HuH-7 (cell line): ENCODE measurements at regions not wholly inside any gene's neighbourhood (a gene's known extent, or its start where the extent isn't known, plus 50 kb on each side); places are given as distances from the start of the nearest gene placed in this dataset.
"Not testable (repeated sequence)": the region's sequence is repeated elsewhere in the genome, so short reads cannot be mapped to it uniquely, and the experiment has no call there.

ENCODE experiments used
- DNase-seq: peaks from one replicate; pipeline ENCODE4 v3.0.0; 2011; ENCODE audit warnings: low spot score

- no peak for DNase-seq
These were observed 603.8 kb downstream of the CDH8 start for GRCh38 chr16:61432421-61432820.

GRCh38 chr16:61421111-61421510 is 615.1 kb downstream of the CDH8 start:
- no peak for DNase-seq

- DNase-seq: no peak
These were observed 616.4 kb downstream of the CDH8 start for GRCh38 chr16:61419791-61420190.

- not testable (repeated sequence) for DNase-seq
These were observed 617.4 kb downstream of the CDH8 start for GRCh38 chr16:61418802-61419201.

GRCh38 chr16:61415126-61415525 is 621.1 kb downstream of the CDH8 start:
- DNase-seq: no peak

- no peak for DNase-seq
These were observed 623.2 kb downstream of the CDH8 start for GRCh38 chr16:61413021-61413420.

GRCh38 chr16:61412562-61412961 is 623.7 kb downstream of the CDH8 start:
- DNase-seq: no peak

- no peak for DNase-seq
These were observed 626.6 kb downstream of the CDH8 start for GRCh38 chr16:61409604-61410003.

GRCh38 chr16:61403386-61403785 is 632.9 kb downstream of the CDH8 start:
- no peak for DNase-seq

- DNase-seq: no peak
These were observed 644.3 kb downstream of the CDH8 start for GRCh38 chr16:61391896-61392295.

- DNase-seq: no peak
These were observed 645.1 kb downstream of the CDH8 start for GRCh38 chr16:61390965-61391637.

- DNase-seq: no peak
These were observed 650.7 kb downstream of the CDH8 start for GRCh38 chr16:61385392-61386071.

DNA sequence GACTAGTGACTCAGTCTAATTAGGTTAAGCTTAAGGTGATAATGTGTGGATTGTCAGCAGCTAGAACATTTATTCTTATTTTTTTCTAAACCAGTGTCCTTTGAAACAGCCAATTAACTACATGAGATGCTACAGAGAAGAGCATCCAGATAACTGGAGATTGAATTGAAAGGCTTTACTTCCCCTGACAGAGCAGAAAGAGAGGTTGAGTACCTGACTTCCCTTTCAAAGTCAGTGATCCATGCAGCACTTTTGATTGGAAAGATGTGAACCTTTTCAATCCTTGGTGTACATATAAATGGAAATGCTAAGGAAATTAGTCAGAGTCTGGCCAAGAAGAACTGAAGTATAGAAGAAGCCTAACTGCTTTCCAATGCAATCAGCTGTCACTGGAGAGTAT is 653.8 kb downstream of the CDH8 start:
- DNase-seq: no peak

DNA sequence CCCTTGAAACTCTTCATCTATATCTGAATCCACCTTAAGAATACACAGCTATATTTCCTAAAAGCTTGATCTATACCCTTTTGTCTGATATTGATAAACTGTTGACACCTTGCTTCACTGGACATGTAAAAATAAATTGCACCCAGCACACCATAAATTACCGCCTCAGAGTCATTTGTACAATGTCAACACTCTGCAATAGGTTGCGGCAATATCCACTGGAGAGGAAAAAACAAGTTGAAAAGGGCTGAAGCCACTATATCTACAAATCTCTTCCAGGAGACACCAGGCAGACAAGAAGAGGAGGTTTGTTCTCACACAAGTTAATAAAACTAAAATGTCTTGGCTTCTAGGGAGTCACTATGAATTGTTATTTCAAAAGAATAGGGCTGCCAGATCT is 656.9 kb downstream of the CDH8 start:
- no peak for DNase-seq

DNA sequence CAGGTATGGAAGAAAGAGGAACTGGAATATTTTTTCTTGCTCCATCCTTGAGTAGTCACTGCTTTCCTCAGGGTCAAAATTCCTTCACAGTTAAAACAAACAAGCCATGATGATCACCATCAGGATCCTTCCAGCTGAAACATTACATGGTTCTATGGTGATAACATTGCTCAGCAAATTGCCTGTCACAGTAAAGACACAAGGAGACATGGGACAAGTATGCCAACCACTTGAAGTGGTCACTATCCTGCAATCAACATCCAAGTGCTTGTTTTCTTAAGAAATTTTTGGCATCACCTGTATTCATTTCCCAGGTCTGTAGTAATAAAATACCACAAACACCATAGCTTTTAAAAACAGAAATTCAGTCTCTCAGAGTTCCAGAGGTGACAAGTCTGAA is 662.2 kb downstream of the CDH8 start:
- DNase-seq: no peak

DNA sequence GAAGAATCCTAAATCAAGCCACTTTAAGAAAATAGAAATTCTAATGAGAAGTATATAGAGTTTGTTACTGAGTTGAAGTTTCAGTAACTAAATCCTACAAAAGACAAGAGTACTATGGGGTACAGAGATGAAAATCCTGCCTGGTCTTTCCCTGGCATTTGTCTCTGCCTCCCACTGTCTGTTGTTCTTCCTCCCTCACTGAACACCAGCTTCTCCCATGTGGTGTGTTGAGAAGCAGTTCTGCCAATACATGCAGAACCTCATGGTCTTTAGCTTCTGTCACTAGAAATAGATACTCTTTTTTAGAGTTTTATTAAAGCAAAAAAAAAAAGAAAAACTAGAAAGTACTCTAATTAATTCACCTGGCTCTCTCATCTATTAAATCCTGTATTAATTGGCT is 664.4 kb downstream of the CDH8 start:
- no peak for DNase-seq

- no peak for DNase-seq
These were observed 664.9 kb downstream of the CDH8 start for GRCh38 chr16:61371388-61371787.

GRCh38 chr16:61370564-61370963 is 665.7 kb downstream of the CDH8 start:
- no peak for DNase-seq

- no peak for DNase-seq
These were observed 670.2 kb downstream of the CDH8 start for GRCh38 chr16:61366006-61366405.

DNA sequence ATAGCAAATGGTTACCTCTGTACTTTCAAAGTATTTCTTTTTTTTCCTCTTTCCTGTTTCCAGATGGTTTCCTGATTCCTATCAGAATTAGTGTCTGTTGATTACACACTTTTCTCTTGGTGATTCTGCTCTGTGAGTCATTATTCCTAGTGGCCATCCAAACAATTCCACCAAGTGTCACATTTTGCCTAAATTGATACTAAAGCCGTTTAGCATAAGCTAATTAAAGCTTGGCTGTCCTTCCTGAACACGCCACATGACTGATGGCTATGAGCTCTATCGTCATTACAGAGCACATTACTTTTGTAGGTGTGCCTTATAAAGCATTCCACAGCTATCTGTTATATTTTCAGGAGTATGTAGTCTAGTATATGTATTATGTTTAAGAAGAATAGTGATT is 671.2 kb downstream of the CDH8 start:
- DNase-seq: no peak

- no peak for DNase-seq
These were observed 673.7 kb downstream of the CDH8 start for GRCh38 chr16:61362585-61362984.

GRCh38 chr16:61344791-61345190 is 691.4 kb downstream of the CDH8 start:
- no peak for DNase-seq

DNA sequence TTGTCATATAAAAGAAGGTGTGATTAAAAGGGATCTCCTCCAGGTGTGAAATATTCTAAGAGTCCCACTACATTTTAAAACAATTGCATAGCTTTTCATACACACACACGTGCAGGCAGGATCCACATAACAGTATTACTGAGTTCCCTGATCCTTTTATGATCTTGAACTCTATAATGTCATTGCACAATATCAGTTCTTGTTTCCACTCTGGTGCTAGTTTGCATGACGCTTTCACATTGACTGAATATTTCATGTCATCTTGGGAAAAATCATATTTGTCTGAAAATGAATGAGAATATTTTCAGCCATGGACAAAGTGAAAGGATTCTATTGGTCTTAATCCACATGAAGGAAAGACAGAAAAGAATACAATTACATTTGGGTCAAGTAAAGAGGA is 703.8 kb downstream of the CDH8 start:
- DNase-seq: no peak

- DNase-seq: no peak
These were observed 712.2 kb downstream of the CDH8 start for GRCh38 chr16:61324044-61324443.
